ENCODE measurements at regions not wholly inside any gene's neighbourhood (a gene's known extent, or its start where the extent isn't known, plus 50 kb on each side); places are given as distances from the start of the nearest gene placed in this dataset.

DNA sequence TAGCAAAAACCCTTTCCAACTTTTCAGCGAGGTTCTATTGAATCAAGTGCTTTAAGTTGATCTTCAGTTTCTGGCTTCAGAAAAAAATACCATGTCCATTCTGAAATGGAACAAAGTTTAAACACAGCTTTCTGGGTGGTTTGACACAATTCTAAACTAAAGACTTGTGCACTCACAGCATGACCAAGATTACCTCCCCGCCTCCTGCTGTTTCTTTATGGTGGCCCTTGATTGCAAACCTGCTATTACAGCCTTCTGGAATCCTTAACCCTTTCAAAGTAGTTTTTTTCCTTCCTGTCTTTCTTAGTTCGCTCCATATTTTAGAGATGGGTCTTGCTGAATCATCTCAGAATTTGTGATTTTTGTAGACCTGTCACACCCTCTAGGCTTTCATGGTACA, 135.9 kb upstream of the FBN2 start:
- no peak for DNase-seq
- no peaks in the 10 kb centered on the region for H3K36me3 ChIP-seq
- H3K27ac ChIP-seq = no peak overlapping the region
- intact Hi-C loops (cut with DNase I) = no loop called here
- WGBS, 2 donors = 52% methylated on average over 3 of the region's 3 CpGs
- no peaks in the 10 kb centered on the region for H3K9me3 ChIP-seq
- TF ChIP-seq POLR2A (IDR thresholded peaks at IDR 0.05) = no peak
- TF ChIP-seq, protein P1, sequence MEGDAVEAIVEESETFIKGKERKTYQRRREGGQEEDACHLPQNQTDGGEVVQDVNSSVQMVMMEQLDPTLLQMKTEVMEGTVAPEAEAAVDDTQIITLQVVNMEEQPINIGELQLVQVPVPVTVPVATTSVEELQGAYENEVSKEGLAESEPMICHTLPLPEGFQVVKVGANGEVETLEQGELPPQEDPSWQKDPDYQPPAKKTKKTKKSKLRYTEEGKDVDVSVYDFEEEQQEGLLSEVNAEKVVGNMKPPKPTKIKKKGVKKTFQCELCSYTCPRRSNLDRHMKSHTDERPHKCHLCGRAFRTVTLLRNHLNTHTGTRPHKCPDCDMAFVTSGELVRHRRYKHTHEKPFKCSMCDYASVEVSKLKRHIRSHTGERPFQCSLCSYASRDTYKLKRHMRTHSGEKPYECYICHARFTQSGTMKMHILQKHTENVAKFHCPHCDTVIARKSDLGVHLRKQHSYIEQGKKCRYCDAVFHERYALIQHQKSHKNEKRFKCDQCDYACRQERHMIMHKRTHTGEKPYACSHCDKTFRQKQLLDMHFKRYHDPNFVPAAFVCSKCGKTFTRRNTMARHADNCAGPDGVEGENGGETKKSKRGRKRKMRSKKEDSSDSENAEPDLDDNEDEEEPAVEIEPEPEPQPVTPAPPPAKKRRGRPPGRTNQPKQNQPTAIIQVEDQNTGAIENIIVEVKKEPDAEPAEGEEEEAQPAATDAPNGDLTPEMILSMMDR (IDR thresholded peaks at IDR 0.05) = no peak
- H3K4me1 ChIP-seq = no peaks in the 10 kb centered on the region
- H3K4me3 ChIP-seq (replicated peaks in 1 of 3) = no peak overlapping the region
- no peaks in the 10 kb centered on the region for H3K27me3 ChIP-seq

DNA sequence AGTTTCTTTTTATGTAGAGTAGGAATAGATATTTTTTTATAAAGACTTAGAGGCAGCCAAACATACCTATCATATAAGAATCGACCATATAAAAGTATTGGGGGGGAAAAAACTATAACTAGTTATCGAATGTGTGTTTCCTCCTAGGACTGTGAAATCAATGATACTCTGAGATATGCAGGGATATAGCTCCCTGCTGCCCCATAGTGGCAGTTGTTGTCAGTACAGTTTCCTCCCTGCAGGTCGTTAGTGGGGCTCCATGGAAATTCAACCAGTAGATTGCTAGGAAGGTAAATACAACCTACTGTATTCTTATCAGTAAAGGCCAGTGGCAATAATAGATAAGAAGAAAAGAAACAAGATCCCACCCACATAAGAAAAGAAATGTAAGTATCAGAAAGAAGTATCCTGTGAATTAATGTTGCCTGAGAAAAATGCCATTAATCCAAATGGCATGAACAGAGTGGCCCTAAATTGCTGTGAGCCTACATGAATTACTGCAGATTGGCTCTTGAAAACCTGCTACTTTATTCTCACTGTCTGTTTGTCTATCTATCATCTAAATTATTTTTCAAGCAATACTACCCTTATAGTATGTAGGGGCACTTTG, 136.9 kb upstream of the FBN2 start:
- 61 to 64% methylated on average over 3 of the region's 3 CpGs for WGBS, 2 donors
- Histone ChIP-seq H3K36me3 (no peaks in the 10 kb centered on the region), H3K4me1 (no peaks in the 10 kb centered on the region), H3K4me3 (replicated peaks in 1 of 3) (no peak overlapping the region), H3K9me3 (no peaks in the 10 kb centered on the region), H3K27me3 (no peaks in the 10 kb centered on the region), H3K27ac (no peak overlapping the region)
- TF ChIP-seq, protein P1 (IDR thresholded peaks at IDR 0.05) = peak in 4 of 6 experiments; percentile 20 to 47 (median 24)
- TF ChIP-seq POLR2A (IDR thresholded peaks at IDR 0.05) = no peak
- DNase-seq = peak; percentile 14 to 17
- intact Hi-C loops (cut with DNase I) = no loop called here

DNA sequence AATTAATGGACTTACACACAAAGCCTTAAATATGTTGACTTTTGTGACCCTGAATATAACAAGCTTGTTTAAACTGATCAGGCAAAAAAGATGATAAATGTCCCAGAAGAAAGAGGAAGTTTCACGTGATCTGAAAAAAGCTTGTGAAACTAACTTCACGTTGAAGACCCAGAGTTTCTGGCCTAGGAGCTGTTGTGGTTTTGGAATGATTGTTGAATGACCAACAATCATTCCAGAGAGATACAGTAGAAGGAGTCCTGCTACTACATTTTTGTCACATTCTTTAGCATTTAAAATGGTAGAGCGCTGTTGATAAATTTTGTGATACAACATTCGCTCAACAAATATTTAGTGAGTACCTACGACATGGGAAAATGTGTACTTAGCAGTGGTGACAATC, 143.1 kb upstream of the FBN2 start:
- H3K36me3 ChIP-seq = no peaks in the 10 kb centered on the region
- no peak for TF ChIP-seq POLR2A (IDR thresholded peaks at IDR 0.05)
- TF ChIP-seq, protein P1 (IDR thresholded peaks at IDR 0.05) = no peak
- no peak for DNase-seq
- WGBS, 2 donors = 89 to 94% methylated on average over 5 of the region's 5 CpGs
- intact Hi-C loops (cut with DNase I) = no loop called here
- no peaks in the 10 kb centered on the region for H3K4me1 ChIP-seq
- H3K27me3 ChIP-seq = no peaks in the 10 kb centered on the region
- no peaks in the 10 kb centered on the region for H3K9me3 ChIP-seq
- no peak overlapping the region for H3K27ac ChIP-seq
- no peak overlapping the region for H3K4me3 ChIP-seq (replicated peaks in 1 of 3)

DNA sequence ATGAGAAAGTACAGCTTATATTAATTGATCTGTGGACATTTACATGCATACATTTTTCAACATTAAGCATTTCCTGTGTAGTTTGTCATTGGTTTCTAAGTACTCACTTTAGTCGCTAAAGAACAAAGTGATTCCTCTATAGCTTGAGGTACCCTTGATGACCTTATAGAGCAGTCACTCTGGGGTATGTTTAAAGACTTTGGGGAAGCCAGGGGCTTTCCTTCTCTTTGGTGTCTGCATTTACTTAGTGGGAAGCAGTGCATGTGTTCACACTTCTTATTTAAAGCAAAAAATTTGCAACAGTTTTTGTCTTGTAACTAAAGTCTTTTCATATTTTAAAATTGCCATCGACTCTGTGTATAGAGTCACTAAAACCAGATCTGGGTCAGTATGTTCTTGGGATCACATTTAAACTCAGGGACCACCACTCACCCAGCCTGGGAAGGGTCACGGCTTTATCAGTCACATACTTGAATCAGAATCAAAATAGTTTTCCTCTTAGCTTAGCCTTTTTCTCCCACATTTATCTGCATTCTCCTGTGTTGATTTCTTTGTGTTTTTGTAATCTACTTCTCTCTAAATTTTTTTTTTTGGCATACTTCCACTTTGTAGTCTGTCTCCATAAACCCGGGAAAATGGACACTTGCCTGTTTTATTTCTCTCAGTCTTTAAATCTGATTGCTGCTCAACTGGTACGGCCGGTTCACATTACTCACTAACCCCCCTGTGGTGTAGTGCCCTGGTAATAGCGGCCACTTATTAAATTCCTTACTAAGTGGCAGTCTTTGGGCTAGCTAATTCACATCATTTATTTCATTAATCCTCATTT, 143.9 kb upstream of the FBN2 start:
- Histone ChIP-seq H3K9me3 (no peaks in the 10 kb centered on the region), H3K4me1 (no peaks in the 10 kb centered on the region), H3K27me3 (no peaks in the 10 kb centered on the region), H3K4me3 (replicated peaks in 1 of 3) (no peak overlapping the region), H3K36me3 (no peaks in the 10 kb centered on the region), H3K27ac (no peak overlapping the region)
- TF ChIP-seq, protein P1 (IDR thresholded peaks at IDR 0.05) = no peak
- no peak for TF ChIP-seq POLR2A (IDR thresholded peaks at IDR 0.05)
- 17 to 23% methylated on average over 7 of the region's 7 CpGs for WGBS, 2 donors
- DNase-seq = no peak
- intact Hi-C loops (cut with DNase I) = no loop called here

DNA sequence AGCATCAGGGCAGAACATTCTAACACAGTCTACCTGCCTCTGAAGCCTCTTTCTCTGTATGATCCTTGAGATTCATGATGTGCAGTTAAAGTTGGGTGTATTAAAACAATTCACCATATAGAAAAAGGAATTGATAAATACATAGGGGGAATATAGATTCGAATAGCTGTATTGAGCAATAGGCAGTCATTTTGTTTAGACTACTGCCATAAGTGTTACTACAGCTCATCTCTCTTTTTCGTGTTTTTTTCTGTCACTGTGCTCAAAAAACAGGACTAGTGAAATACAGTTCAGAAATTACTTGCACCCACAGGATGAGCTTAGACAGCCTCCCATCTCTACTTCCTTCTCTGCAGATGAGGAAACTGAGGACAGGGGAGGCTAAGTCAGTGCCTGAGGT, 144.6 kb upstream of the FBN2 start:
- intact Hi-C loops (cut with DNase I) = no loop called here
- TF ChIP-seq POLR2A (IDR thresholded peaks at IDR 0.05) = no peak
- TF ChIP-seq, protein P1 (IDR thresholded peaks at IDR 0.05) = no peak
- 60 to 66% methylated on average over 2 of the region's 2 CpGs for WGBS, 2 donors
- no peaks in the 10 kb centered on the region for H3K4me1 ChIP-seq
- H3K27ac ChIP-seq = no peak overlapping the region
- no peaks in the 10 kb centered on the region for H3K9me3 ChIP-seq
- H3K36me3 ChIP-seq = no peaks in the 10 kb centered on the region
- H3K4me3 ChIP-seq (replicated peaks in 1 of 3) = no peak overlapping the region
- no peak for DNase-seq
- no peaks in the 10 kb centered on the region for H3K27me3 ChIP-seq

All from thyroid gland (tissue), 4 donors.